ENCODE measurements at regions not wholly inside any gene's neighbourhood (a gene's known extent, or its start where the extent isn't known, plus 50 kb on each side); places are given as distances from the start of the nearest gene placed in this dataset.
"Not testable (repeated sequence)": the region's sequence is repeated elsewhere in the genome, so short reads cannot be mapped to it uniquely, and the experiment has no call there.

DNA sequence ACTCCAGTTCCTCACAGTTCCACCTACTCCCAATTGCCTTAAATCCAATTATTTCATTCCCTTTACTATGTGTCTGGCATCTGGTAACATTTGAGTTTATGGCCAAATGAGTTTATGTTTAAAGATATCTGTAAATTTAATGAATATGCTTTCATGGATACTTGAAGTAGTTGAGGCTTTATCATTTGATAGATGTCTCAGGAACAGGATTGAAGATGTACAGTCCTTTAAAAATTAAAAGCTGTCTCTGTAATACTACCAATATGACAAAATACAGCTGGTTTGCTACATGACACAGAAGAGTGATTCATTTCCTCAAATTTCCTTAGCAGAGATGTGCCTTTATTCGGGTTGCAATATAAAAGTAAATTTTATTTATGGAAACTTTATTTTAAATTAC, 2326.0 kb upstream of the ACO1 start:
- H3K36me3 Mint-ChIP-seq (ENCODE audit: unreplicated experiment), result no peaks in the 10 kb centered on the region

DNA sequence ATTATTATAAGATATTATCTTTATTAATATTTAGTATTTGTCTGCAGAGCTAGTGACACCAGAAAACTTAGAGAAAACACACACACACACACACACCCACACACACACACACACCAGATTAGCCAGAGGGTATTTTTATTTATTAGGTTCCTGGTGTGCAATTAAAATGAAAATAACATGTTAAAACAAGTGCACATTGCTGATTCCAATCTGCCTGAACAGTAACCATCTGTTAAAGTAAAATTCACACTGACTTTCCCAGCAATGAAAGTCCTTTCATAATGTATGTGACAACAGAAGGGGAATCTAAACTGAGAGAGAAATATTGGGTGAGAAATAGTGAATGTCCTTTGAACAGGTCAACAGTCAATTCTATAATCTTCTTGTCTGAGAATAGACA, 2323.5 kb upstream of the ACO1 start:
- no peaks in the 10 kb centered on the region for H3K27me3 Mint-ChIP-seq (ENCODE audit: unreplicated experiment)
- no peaks in the 10 kb centered on the region for H3K9me3 Mint-ChIP-seq (ENCODE audit: unreplicated experiment)
- TF ChIP-seq, protein P1, sequence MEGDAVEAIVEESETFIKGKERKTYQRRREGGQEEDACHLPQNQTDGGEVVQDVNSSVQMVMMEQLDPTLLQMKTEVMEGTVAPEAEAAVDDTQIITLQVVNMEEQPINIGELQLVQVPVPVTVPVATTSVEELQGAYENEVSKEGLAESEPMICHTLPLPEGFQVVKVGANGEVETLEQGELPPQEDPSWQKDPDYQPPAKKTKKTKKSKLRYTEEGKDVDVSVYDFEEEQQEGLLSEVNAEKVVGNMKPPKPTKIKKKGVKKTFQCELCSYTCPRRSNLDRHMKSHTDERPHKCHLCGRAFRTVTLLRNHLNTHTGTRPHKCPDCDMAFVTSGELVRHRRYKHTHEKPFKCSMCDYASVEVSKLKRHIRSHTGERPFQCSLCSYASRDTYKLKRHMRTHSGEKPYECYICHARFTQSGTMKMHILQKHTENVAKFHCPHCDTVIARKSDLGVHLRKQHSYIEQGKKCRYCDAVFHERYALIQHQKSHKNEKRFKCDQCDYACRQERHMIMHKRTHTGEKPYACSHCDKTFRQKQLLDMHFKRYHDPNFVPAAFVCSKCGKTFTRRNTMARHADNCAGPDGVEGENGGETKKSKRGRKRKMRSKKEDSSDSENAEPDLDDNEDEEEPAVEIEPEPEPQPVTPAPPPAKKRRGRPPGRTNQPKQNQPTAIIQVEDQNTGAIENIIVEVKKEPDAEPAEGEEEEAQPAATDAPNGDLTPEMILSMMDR (IDR thresholded peaks at IDR 0.05; ENCODE audit: partially characterized antibody, unreplicated experiment), result no peak
- no peak for DNase-seq
- no peak overlapping the region for H3K4me3 Mint-ChIP-seq (ENCODE audit: unreplicated experiment)
- no peak overlapping the region for H3K27ac Mint-ChIP-seq (ENCODE audit: unreplicated experiment)
- H3K4me1 Mint-ChIP-seq (ENCODE audit: low read depth, unreplicated experiment), result peaks cover 4% of the 10 kb centered on the region
- H3K36me3 Mint-ChIP-seq (ENCODE audit: unreplicated experiment), result no peaks in the 10 kb centered on the region

More for the DNA sequence above, 2326.0 kb upstream of the ACO1 start:
- no peaks in the 10 kb centered on the region for H3K9me3 Mint-ChIP-seq (ENCODE audit: unreplicated experiment)
- H3K4me1 Mint-ChIP-seq (ENCODE audit: low read depth, unreplicated experiment), result no peaks in the 10 kb centered on the region
- no peak for DNase-seq
- H3K4me3 Mint-ChIP-seq (ENCODE audit: unreplicated experiment), result no peak overlapping the region
- TF ChIP-seq, protein P1 (IDR thresholded peaks at IDR 0.05; ENCODE audit: partially characterized antibody, unreplicated experiment), result no peak
- H3K27me3 Mint-ChIP-seq (ENCODE audit: unreplicated experiment), result no peaks in the 10 kb centered on the region
- no peak overlapping the region for H3K27ac Mint-ChIP-seq (ENCODE audit: unreplicated experiment)

DNA sequence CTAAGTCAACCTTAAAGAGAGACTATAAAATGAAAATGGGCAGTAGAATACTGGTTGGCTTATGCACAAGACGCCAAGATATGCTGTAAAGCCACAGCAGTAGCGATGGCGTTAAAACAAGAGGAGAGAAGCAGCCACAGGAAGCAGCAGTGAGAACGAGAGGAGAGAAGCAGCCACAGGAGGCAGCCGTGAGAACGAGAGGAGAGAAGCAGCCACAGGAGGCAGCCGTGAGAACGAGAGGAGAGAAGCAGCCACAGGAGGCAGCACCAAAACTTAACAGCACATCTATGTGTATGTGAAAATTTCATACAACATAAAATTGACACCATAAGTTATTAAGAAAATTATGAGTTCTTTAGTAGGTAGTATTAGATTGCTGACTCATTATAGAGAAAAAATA, 2318.6 kb upstream of the ACO1 start:
- TF ChIP-seq, protein P1 (IDR thresholded peaks at IDR 0.05; ENCODE audit: partially characterized antibody, unreplicated experiment), result no peak
- H3K4me1 Mint-ChIP-seq (ENCODE audit: low read depth, unreplicated experiment), result peaks cover 4% of the 10 kb centered on the region
- H3K27ac Mint-ChIP-seq (ENCODE audit: unreplicated experiment), result no peak overlapping the region
- no peaks in the 10 kb centered on the region for H3K9me3 Mint-ChIP-seq (ENCODE audit: unreplicated experiment)
- DNase-seq, result no peak
- H3K4me3 Mint-ChIP-seq (ENCODE audit: unreplicated experiment), result no peak overlapping the region
- no peaks in the 10 kb centered on the region for H3K36me3 Mint-ChIP-seq (ENCODE audit: unreplicated experiment)
- no peaks in the 10 kb centered on the region for H3K27me3 Mint-ChIP-seq (ENCODE audit: unreplicated experiment)

DNA sequence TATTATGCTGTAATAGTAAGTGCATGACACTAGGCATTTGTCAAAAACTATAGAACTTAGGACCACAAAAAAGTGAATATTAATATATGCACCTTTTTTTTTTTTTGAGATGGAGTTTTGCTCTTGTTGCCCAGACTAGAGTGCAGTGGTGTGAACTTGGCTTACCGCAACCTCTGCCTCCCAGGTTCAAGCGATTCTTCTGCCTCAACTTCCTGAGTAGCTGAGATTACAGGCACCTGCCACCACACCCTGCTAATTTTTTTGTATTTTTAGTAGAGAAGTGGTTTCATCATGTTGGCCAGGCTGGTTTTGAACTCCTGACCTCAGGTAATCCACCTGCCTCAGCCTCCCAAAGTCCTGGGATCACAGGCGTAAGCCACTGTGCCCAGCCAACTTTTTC, 2315.2 kb upstream of the ACO1 start:
- DNase-seq; H3K27ac Mint-ChIP-seq (ENCODE audit: unreplicated experiment): not testable (repeated sequence)

DNA sequence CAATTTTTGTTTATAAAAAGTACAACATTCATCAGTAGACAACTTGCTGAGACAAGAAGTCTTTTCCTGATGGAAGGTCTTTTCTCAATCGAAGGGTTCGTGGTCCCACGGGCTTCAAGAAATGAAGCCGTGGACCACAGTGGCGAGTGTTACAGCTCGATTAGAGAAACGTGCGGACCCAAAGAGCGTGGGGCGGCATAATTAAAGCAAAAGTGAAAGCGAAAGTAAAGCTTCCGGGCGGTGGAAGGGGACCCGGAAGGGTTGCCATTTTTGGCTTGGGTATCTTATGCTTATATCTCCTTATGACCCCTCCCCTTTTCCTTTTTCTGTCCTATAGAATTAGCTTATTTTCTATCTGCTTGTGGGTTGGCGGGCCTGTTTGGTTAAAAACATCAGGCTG, 2309.4 kb upstream of the ACO1 start:
- Mint-ChIP-seq H3K4me3 (ENCODE audit: unreplicated experiment) (no peak overlapping the region), H3K27ac (ENCODE audit: unreplicated experiment) (no peak overlapping the region), H3K4me1 (ENCODE audit: low read depth, unreplicated experiment) (no peaks in the 10 kb centered on the region), H3K36me3 (ENCODE audit: unreplicated experiment) (no peaks in the 10 kb centered on the region), H3K27me3 (ENCODE audit: unreplicated experiment) (peaks cover 2% of the 10 kb centered on the region), H3K9me3 (ENCODE audit: unreplicated experiment) (no peaks in the 10 kb centered on the region)
- DNase-seq, result no peak
- TF ChIP-seq, protein P1 (IDR thresholded peaks at IDR 0.05; ENCODE audit: partially characterized antibody, unreplicated experiment), result no peak

More for the DNA sequence above, 2315.2 kb upstream of the ACO1 start:
- not testable (repeated sequence) for H3K4me3 Mint-ChIP-seq (ENCODE audit: unreplicated experiment); H3K27me3 Mint-ChIP-seq (ENCODE audit: unreplicated experiment); H3K9me3 Mint-ChIP-seq (ENCODE audit: unreplicated experiment); H3K36me3 Mint-ChIP-seq (ENCODE audit: unreplicated experiment); H3K4me1 Mint-ChIP-seq (ENCODE audit: low read depth, unreplicated experiment)
